ENCODE measurements at regions not wholly inside any gene's neighbourhood (a gene's known extent, or its start where the extent isn't known, plus 50 kb on each side); places are given as distances from the start of the nearest gene placed in this dataset.

DNA sequence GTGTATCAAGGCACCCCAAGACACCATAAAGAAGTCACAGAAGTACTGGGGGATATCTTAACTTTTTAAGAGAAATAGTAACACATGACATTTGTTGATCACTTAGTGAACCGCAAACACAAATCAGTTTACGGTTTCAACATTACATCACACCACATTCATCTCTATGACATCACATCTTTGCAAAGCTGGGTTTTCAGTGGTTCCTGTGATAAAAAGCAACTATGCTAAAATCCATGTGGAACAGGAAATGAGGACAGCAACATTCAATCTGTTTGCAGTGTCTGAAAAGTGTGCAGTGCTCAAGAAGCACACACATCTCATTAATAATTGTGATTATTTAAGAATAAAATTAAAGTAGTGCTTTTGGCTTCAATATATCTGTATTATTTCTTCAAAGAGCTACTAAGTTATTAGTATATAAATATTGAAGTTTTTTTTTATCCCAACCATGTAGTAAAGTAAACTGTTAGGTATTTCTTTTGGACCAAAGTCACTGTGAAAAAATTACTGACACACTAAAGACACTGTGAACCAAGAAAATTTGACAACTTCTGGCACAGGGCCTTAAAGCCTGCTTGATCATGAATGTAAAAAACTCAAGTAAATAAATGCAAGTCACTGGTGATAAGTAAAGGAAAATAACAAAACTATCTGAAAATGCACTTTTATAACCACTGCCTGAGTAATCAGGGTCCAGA lies 156.0 kb upstream of the SOX6 start:
- Histone ChIP-seq H3K4me1 (ENCODE audit: control insufficient read depth in 1 of 2, insufficient read depth in 2 of 2, low read depth in 1 of 2, low read length in 1 of 2) (no peaks in the 10 kb centered on the region), H3K27me3 (ENCODE audit: insufficient read depth) (no peaks in the 10 kb centered on the region), H3K9me2 (no peaks in the 10 kb centered on the region), H3K27ac (ENCODE audit: low read depth in 2 of 2, low read length in 1 of 2) (no peak overlapping the region), H3K9ac (no peak overlapping the region), H3K79me2 (ENCODE audit: insufficient read depth) (no peaks in the 10 kb centered on the region), H3K4me2 (no peak overlapping the region), H3K4me3 (ENCODE audit: low read depth in 2 of 2, low read length in 1 of 2) (no peak overlapping the region), H3F3A (replicated peaks; ENCODE audit: insufficient read depth) (no peaks in the 10 kb centered on the region), H3K9me3 (no peaks in the 10 kb centered on the region), H4K20me1 (ENCODE audit: insufficient read depth) (no peaks in the 10 kb centered on the region), H2AFZ (ENCODE audit: low read depth) (no peak overlapping the region), H3K36me3 (replicated peaks in 1 of 2; ENCODE audit: control insufficient read depth in 1 of 2, insufficient read depth in 2 of 2, low read length in 1 of 2) (no peaks in the 10 kb centered on the region)
- DNase-seq, result no peak
- WGBS (ENCODE audit: low lambda C conversion rate), result 75% methylated on average over 2 of the region's 2 CpGs
- ChIA-PET CTCF (no interaction called here), POLR2A (no interaction called here)
- TF ChIP-seq NRF1 (IDR thresholded peaks at IDR 0.05; ENCODE audit: low read depth, low read length) (no peak), YY1 (IDR thresholded peaks at IDR 0.05; ENCODE audit: low read depth) (no peak), FOSL2 (IDR thresholded peaks at IDR 0.05; ENCODE audit: borderline replicate concordance, low read depth) (no peak), EP300 (IDR thresholded peaks at IDR 0.05; ENCODE audit: borderline replicate concordance in 1 of 2, low read depth in 1 of 2, low read length in 1 of 2) (no peak), FOXJ3 (CRISPR knock-in tag; IDR thresholded peaks at IDR 0.05) (no peak), ELF1 (IDR thresholded peaks at IDR 0.05) (no peak), RCOR1 (IDR thresholded peaks at IDR 0.05; ENCODE audit: low read length) (no peak), RAD21 (IDR thresholded peaks at IDR 0.05; ENCODE audit: low read length) (no peak)
- TF ChIP-seq, protein P1, sequence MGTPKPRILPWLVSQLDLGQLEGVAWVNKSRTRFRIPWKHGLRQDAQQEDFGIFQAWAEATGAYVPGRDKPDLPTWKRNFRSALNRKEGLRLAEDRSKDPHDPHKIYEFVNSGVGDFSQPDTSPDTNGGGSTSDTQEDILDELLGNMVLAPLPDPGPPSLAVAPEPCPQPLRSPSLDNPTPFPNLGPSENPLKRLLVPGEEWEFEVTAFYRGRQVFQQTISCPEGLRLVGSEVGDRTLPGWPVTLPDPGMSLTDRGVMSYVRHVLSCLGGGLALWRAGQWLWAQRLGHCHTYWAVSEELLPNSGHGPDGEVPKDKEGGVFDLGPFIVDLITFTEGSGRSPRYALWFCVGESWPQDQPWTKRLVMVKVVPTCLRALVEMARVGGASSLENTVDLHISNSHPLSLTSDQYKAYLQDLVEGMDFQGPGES (IDR thresholded peaks at IDR 0.05; ENCODE audit: low read depth, low read length), result no peak
- TF ChIP-seq, protein P2, sequence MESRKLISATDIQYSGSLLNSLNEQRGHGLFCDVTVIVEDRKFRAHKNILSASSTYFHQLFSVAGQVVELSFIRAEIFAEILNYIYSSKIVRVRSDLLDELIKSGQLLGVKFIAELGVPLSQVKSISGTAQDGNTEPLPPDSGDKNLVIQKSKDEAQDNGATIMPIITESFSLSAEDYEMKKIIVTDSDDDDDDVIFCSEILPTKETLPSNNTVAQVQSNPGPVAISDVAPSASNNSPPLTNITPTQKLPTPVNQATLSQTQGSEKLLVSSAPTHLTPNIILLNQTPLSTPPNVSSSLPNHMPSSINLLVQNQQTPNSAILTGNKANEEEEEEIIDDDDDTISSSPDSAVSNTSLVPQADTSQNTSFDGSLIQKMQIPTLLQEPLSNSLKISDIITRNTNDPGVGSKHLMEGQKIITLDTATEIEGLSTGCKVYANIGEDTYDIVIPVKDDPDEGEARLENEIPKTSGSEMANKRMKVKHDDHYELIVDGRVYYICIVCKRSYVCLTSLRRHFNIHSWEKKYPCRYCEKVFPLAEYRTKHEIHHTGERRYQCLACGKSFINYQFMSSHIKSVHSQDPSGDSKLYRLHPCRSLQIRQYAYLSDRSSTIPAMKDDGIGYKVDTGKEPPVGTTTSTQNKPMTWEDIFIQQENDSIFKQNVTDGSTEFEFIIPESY (IDR thresholded peaks at IDR 0.05; ENCODE audit: borderline replicate concordance, low read depth), result no peak
- TF ChIP-seq, protein P3, sequence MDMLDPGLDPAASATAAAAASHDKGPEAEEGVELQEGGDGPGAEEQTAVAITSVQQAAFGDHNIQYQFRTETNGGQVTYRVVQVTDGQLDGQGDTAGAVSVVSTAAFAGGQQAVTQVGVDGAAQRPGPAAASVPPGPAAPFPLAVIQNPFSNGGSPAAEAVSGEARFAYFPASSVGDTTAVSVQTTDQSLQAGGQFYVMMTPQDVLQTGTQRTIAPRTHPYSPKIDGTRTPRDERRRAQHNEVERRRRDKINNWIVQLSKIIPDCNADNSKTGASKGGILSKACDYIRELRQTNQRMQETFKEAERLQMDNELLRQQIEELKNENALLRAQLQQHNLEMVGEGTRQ (IDR thresholded peaks at IDR 0.05; ENCODE audit: borderline replicate concordance, low read depth, low read length), result no peak
- TF ChIP-seq, protein P4, sequence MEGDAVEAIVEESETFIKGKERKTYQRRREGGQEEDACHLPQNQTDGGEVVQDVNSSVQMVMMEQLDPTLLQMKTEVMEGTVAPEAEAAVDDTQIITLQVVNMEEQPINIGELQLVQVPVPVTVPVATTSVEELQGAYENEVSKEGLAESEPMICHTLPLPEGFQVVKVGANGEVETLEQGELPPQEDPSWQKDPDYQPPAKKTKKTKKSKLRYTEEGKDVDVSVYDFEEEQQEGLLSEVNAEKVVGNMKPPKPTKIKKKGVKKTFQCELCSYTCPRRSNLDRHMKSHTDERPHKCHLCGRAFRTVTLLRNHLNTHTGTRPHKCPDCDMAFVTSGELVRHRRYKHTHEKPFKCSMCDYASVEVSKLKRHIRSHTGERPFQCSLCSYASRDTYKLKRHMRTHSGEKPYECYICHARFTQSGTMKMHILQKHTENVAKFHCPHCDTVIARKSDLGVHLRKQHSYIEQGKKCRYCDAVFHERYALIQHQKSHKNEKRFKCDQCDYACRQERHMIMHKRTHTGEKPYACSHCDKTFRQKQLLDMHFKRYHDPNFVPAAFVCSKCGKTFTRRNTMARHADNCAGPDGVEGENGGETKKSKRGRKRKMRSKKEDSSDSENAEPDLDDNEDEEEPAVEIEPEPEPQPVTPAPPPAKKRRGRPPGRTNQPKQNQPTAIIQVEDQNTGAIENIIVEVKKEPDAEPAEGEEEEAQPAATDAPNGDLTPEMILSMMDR (IDR thresholded peaks at IDR 0.05), result no peak
- TF ChIP-seq, protein P5, sequence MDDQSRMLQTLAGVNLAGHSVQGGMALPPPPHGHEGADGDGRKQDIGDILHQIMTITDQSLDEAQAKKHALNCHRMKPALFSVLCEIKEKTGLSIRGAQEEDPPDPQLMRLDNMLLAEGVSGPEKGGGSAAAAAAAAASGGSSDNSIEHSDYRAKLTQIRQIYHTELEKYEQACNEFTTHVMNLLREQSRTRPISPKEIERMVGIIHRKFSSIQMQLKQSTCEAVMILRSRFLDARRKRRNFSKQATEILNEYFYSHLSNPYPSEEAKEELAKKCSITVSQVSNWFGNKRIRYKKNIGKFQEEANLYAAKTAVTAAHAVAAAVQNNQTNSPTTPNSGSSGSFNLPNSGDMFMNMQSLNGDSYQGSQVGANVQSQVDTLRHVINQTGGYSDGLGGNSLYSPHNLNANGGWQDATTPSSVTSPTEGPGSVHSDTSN (IDR thresholded peaks at IDR 0.05), result no peak
- TF ChIP-seq, protein P6, sequence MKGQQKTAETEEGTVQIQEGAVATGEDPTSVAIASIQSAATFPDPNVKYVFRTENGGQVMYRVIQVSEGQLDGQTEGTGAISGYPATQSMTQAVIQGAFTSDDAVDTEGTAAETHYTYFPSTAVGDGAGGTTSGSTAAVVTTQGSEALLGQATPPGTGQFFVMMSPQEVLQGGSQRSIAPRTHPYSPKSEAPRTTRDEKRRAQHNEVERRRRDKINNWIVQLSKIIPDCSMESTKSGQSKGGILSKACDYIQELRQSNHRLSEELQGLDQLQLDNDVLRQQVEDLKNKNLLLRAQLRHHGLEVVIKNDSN (IDR thresholded peaks at IDR 0.05; ENCODE audit: borderline replicate concordance, low read depth), result no peak

Data from SK-N-SH (cell line).